Neural progenitor cell (in vitro differentiated cells): ENCODE measurements at regions not wholly inside any gene's neighbourhood (a gene's known extent, or its start where the extent isn't known, plus 50 kb on each side); places are given as distances from the start of the nearest gene placed in this dataset.
"Not testable (repeated sequence)": the region's sequence is repeated elsewhere in the genome, so short reads cannot be mapped to it uniquely, and the experiment has no call there.

Experiments
- DNase-seq: peaks from one replicate; pipeline ENCODE4 v3.0.0-alpha.2; 2016; ENCODE audit warnings: low spot score
- H2AFZ ChIP-seq: fragments of 200-600 bp; sonication (generic); replicated peaks from 2 replicates; pipeline ENCODE4 v1.6.1; 2016; ENCODE audit warnings: antibody characterized with exemption
- H3F3A ChIP-seq: fragments of 200-600 bp; sonication (generic); 2 replicates; pipeline ENCODE4 v1.6.1; 2016; ENCODE audit warnings: antibody characterized with exemption, low read depth
- H3K27ac ChIP-seq: fragments of 200-600 bp; sonication (generic); 2 replicates; pipeline ENCODE4 v1.5.1; 2016; ENCODE audit warnings: mild to moderate bottlenecking
- H3K27me3 ChIP-seq: fragments of 200-600 bp; sonication (generic); 2 replicates; pipeline ENCODE4 v1.6.1; 2016; ENCODE audit warnings: mild to moderate bottlenecking, moderate library complexity
- H3K36me3 ChIP-seq: fragments of 200-600 bp; sonication (generic); 2 replicates; pipeline ENCODE4 v1.5.1; 2016
- H3K4me1 ChIP-seq: fragments of 200-600 bp; sonication (generic); 2 replicates; pipeline ENCODE4 v1.6.1; 2016; ENCODE audit warnings: mixed run types
- H3K4me2 ChIP-seq: fragments of 200-600 bp; sonication (generic); 2 replicates; pipeline ENCODE4 v1.6.1; 2016
- H3K4me3 ChIP-seq: fragments of 200-600 bp; sonication (generic); 2 replicates; pipeline ENCODE4 v1.5.1; 2016
- H3K79me2 ChIP-seq: fragments of 200-600 bp; sonication (generic); 2 replicates; pipeline ENCODE4 v1.6.1; 2016; ENCODE audit warnings: low read depth
- H3K9ac ChIP-seq: fragments of 200-600 bp; sonication (generic); 2 replicates; pipeline ENCODE4 v1.6.1; 2016
- H3K9me3 ChIP-seq: fragments of 200-600 bp; sonication (generic); 2 replicates; pipeline ENCODE4 v1.5.1; 2016; ENCODE audit warnings: low read depth
- H4K20me1 ChIP-seq: fragments of 200-600 bp; sonication (generic); 2 replicates; pipeline ENCODE4 v1.6.1; 2016; ENCODE audit warnings: low read depth
- H3K27ac Mint-ChIP-seq: 3 replicates; pipeline ENCODE4 v1.8.0; 2021; ENCODE audit warnings: mixed read lengths
- H3K27me3 Mint-ChIP-seq: 2 replicates; pipeline ENCODE4 v1.8.0; 2022; ENCODE audit warnings: low read depth, mild to moderate bottlenecking, inconsistent platforms, moderate library complexity, mixed read lengths; ENCODE audit not compliant: insufficient read depth
- H3K36me3 Mint-ChIP-seq: 3 replicates; pipeline ENCODE4 v1.8.0; 2021; ENCODE audit warnings: mixed read lengths
- H3K4me1 Mint-ChIP-seq: 3 replicates; pipeline ENCODE4 v1.8.0; 2021; ENCODE audit warnings: mixed read lengths
- H3K4me3 Mint-ChIP-seq: 3 replicates; pipeline ENCODE4 v1.8.0; 2021; ENCODE audit warnings: mild to moderate bottlenecking, moderate library complexity, mixed read lengths
- H3K9me3 Mint-ChIP-seq: 3 replicates; pipeline ENCODE4 v1.8.0; 2020; ENCODE audit warnings: mixed read lengths
- CTCF ChIP-seq: fragments of 200-600 bp; sonication (generic); IDR thresholded peaks from 2 replicates; pipeline ENCODE4 v1.5.1; 2017; ENCODE audit warnings: antibody characterized with exemption, mild to moderate bottlenecking
- EZH2 ChIP-seq: fragments of 200-600 bp; sonication (generic); IDR thresholded peaks from 2 replicates; pipeline ENCODE4 v1.6.1; 2017; ENCODE audit warnings: antibody characterized with exemption, mild to moderate bottlenecking, moderate library complexity
- EZH2phosphoT487 ChIP-seq: fragments of 200-600 bp; sonication (generic); IDR thresholded peaks from 2 replicates; pipeline ENCODE4 v1.6.1; 2017; ENCODE audit warnings: antibody characterized with exemption

GRCh38 chr1:229149435-229149834, 121.5 kb upstream of the RAB4A start:
- Histone ChIP-seq H3K9me3 (no peaks in the 10 kb centered on the region), H3K4me3 (no peak overlapping the region), H3K4me2 (no peak overlapping the region), H3K27ac (no peak overlapping the region), H3F3A (peaks cover 8% of the 10 kb centered on the region), H4K20me1 (no peaks in the 10 kb centered on the region), H3K4me1 (peaks cover 23% of the 10 kb centered on the region), H3K27me3 (no peaks in the 10 kb centered on the region), H3K36me3 (no peaks in the 10 kb centered on the region), H2AFZ (no peak overlapping the region), H3K9ac (no peak overlapping the region), H3K79me2 (no peaks in the 10 kb centered on the region)
- Mint-ChIP-seq H3K36me3 (no peaks in the 10 kb centered on the region), H3K9me3 (no peaks in the 10 kb centered on the region), H3K4me1 (peaks cover 8% of the 10 kb centered on the region), H3K27me3 (peaks cover 19% of the 10 kb centered on the region), H3K4me3 (no peak overlapping the region), H3K27ac (no peak overlapping the region)
- DNase-seq, result no peak
- TF ChIP-seq CTCF (no peak), EZH2 (no peak), EZH2phosphoT487 (no peak)

GRCh38 chr1:229150518-229150917, 120.4 kb upstream of the RAB4A start:
- peaks cover 23% of the 10 kb centered on the region for H3K4me1 ChIP-seq
- no peaks in the 10 kb centered on the region for H3K36me3 Mint-ChIP-seq
- no peaks in the 10 kb centered on the region for H3K9me3 ChIP-seq
- H3K27me3 ChIP-seq, result no peaks in the 10 kb centered on the region
- DNase-seq, result peak; percentile 8
- no peaks in the 10 kb centered on the region for H3K79me2 ChIP-seq
- peaks cover 8% of the 10 kb centered on the region for H3K4me1 Mint-ChIP-seq
- H3K4me3 ChIP-seq, result no peak overlapping the region
- H3K9ac ChIP-seq, result no peak overlapping the region
- peaks cover 17% of the 10 kb centered on the region for H3K27me3 Mint-ChIP-seq
- H4K20me1 ChIP-seq, result no peaks in the 10 kb centered on the region
- H3F3A ChIP-seq, result peaks cover 8% of the 10 kb centered on the region
- H3K36me3 ChIP-seq, result no peaks in the 10 kb centered on the region
- no peaks in the 10 kb centered on the region for H3K9me3 Mint-ChIP-seq
- no peak overlapping the region for H3K27ac ChIP-seq
- H2AFZ ChIP-seq, result peak overlapping the region; percentile 85
- no peak overlapping the region for H3K4me3 Mint-ChIP-seq
- H3K4me2 ChIP-seq, result no peak overlapping the region
- no peak overlapping the region for H3K27ac Mint-ChIP-seq
- no peak for TF ChIP-seq EZH2phosphoT487
- TF ChIP-seq EZH2, result no peak
- no peak for TF ChIP-seq CTCF

GRCh38 chr1:229151412-229151811, 119.5 kb upstream of the RAB4A start:
- not testable (repeated sequence) for H3K4me2 ChIP-seq, H3K27me3 ChIP-seq, H3K4me3 Mint-ChIP-seq, H3K79me2 ChIP-seq, H3K36me3 Mint-ChIP-seq, H3K27ac ChIP-seq, DNase-seq, H3K4me1 Mint-ChIP-seq, H3K36me3 ChIP-seq, H3F3A ChIP-seq, H3K9me3 Mint-ChIP-seq, H3K27ac Mint-ChIP-seq, H2AFZ ChIP-seq, H3K9ac ChIP-seq, H4K20me1 ChIP-seq, H3K9me3 ChIP-seq, H3K4me3 ChIP-seq
- peaks cover 23% of the 10 kb centered on the region for H3K4me1 ChIP-seq
- peaks cover 15% of the 10 kb centered on the region for H3K27me3 Mint-ChIP-seq

GRCh38 chr1:229152311-229152710, 118.6 kb upstream of the RAB4A start:
- Histone ChIP-seq H3K9me3 (no peaks in the 10 kb centered on the region), H3K4me1 (peaks cover 17% of the 10 kb centered on the region), H3K36me3 (no peaks in the 10 kb centered on the region), H3K9ac (no peak overlapping the region), H3K27ac (no peak overlapping the region), H2AFZ (no peak overlapping the region), H3K4me3 (no peak overlapping the region), H3K4me2 (no peak overlapping the region), H4K20me1 (no peaks in the 10 kb centered on the region), H3K79me2 (no peaks in the 10 kb centered on the region), H3F3A (peaks cover 8% of the 10 kb centered on the region), H3K27me3 (no peaks in the 10 kb centered on the region)
- no peaks in the 10 kb centered on the region for H3K9me3 Mint-ChIP-seq
- TF ChIP-seq EZH2, result no peak
- no peak for TF ChIP-seq CTCF
- no peak for TF ChIP-seq EZH2phosphoT487
- no peak overlapping the region for H3K4me3 Mint-ChIP-seq
- no peak overlapping the region for H3K27ac Mint-ChIP-seq
- no peaks in the 10 kb centered on the region for H3K36me3 Mint-ChIP-seq
- peaks cover 8% of the 10 kb centered on the region for H3K27me3 Mint-ChIP-seq
- DNase-seq, result no peak
- H3K4me1 Mint-ChIP-seq, result peaks cover 4% of the 10 kb centered on the region
